Calu3 (cell line): ENCODE measurements at regions not wholly inside any gene's neighbourhood (a gene's known extent, or its start where the extent isn't known, plus 50 kb on each side); places are given as distances from the start of the nearest gene placed in this dataset.

Experiments used
- BruUV-seq: library from RNA; stranded (reverse); fragments of 400-500 nt; replicated peaks from 2 replicates; lab custom pipeline; 2021; lab: Mats Ljungman, UMichigan
- CTCF ChIA-PET: fragments of 300-600 bp; sonication (Branson Sonifier 250); formaldehyde crosslinking; loops from one replicate; lab custom pipeline; 2022; ENCODE audit warnings: antibody characterized with exemption; lab: Charles Lee
- DNase-seq: peaks from one replicate; pipeline ENCODE4 v3.0.0; 2022
- H3K27ac Mint-ChIP-seq: one replicate; pipeline ENCODE4 v1.8.0; 2022; ENCODE audit warnings: mixed read lengths; ENCODE audit not compliant: unreplicated experiment
- H3K27me3 Mint-ChIP-seq: one replicate; pipeline ENCODE4 v1.8.0; 2022; ENCODE audit warnings: mixed read lengths; ENCODE audit not compliant: unreplicated experiment
- H3K36me3 Mint-ChIP-seq: one replicate; pipeline ENCODE4 v1.8.0; 2022; ENCODE audit warnings: mild to moderate bottlenecking, moderate library complexity, mixed read lengths; ENCODE audit not compliant: insufficient read depth, unreplicated experiment
- H3K4me1 Mint-ChIP-seq: one replicate; pipeline ENCODE4 v1.8.0; 2022; ENCODE audit warnings: mild to moderate bottlenecking, low read depth, mixed read lengths; ENCODE audit not compliant: unreplicated experiment
- H3K4me3 Mint-ChIP-seq: one replicate; pipeline ENCODE4 v1.8.0; 2022; ENCODE audit warnings: mild to moderate bottlenecking, low read depth, moderate library complexity, mixed read lengths; ENCODE audit not compliant: unreplicated experiment
- H3K9me3 Mint-ChIP-seq: one replicate; pipeline ENCODE4 v1.8.0; 2022; ENCODE audit warnings: low read depth, mixed read lengths; ENCODE audit not compliant: unreplicated experiment
- intact Hi-C: fragments of 100-400 bp; cut with micrococcal nuclease; formaldehyde crosslinking; loops from one replicate; pipeline ENCODE4 v1.10.0; 2022; ENCODE audit not compliant: unreplicated experiment
- TF ChIP-seq, protein P1 (sequence below): fragments of 200-600 bp; IDR thresholded peaks from one replicate; pipeline ENCODE4 v1.8.0; 2022; ENCODE audit warnings: antibody characterized with exemption; ENCODE audit not compliant: unreplicated experiment

- Mint-ChIP-seq H3K36me3 (no peaks in the 10 kb centered on the region), H3K27me3 (peaks cover 54% of the 10 kb centered on the region), H3K4me1 (no peaks in the 10 kb centered on the region), H3K9me3 (no peaks in the 10 kb centered on the region), H3K27ac (no peak overlapping the region), H3K4me3 (no peak overlapping the region)
- intact Hi-C loops = no loop called here
- DNase-seq = no peak
- CTCF ChIA-PET = no interaction called here
- TF ChIP-seq, protein P1, sequence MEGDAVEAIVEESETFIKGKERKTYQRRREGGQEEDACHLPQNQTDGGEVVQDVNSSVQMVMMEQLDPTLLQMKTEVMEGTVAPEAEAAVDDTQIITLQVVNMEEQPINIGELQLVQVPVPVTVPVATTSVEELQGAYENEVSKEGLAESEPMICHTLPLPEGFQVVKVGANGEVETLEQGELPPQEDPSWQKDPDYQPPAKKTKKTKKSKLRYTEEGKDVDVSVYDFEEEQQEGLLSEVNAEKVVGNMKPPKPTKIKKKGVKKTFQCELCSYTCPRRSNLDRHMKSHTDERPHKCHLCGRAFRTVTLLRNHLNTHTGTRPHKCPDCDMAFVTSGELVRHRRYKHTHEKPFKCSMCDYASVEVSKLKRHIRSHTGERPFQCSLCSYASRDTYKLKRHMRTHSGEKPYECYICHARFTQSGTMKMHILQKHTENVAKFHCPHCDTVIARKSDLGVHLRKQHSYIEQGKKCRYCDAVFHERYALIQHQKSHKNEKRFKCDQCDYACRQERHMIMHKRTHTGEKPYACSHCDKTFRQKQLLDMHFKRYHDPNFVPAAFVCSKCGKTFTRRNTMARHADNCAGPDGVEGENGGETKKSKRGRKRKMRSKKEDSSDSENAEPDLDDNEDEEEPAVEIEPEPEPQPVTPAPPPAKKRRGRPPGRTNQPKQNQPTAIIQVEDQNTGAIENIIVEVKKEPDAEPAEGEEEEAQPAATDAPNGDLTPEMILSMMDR = no peak
- no TSS peak for BruUV-seq
These were observed 142.9 kb upstream of the DAP start for GRCh38 chr5:10903786-10904560.

GRCh38 chr5:10902145-10902544 lies 141.1 kb upstream of the DAP start:
- DNase-seq = no peak
- intact Hi-C loops = no loop called here
- Mint-ChIP-seq H3K27me3 (peaks cover 54% of the 10 kb centered on the region), H3K4me1 (no peaks in the 10 kb centered on the region), H3K4me3 (no peak overlapping the region), H3K27ac (no peak overlapping the region), H3K36me3 (no peaks in the 10 kb centered on the region), H3K9me3 (no peaks in the 10 kb centered on the region)
- CTCF ChIA-PET = no interaction called here
- BruUV-seq = no TSS peak
- TF ChIP-seq, protein P1 = no peak

DNA sequence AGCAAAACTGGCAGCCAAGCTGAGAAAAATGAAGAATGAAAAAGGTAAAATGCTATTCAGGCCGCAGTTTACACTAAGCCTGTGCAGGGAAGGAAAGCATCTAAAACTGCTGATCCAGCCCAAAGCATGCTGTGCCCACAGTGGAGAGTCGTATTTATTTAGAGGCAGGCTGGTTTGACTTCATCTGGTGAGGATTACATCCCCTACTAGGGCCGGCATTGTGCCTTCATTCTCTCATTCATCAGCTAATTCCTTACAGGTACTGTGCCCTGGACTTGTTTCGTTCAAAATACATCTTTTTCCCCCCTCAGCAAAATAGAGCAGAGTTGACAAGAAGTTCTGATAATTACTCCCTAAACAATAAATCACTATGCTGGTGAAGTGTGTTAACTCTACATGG lies 137.5 kb upstream of the DAP start:
- no peaks in the 10 kb centered on the region for H3K36me3 Mint-ChIP-seq
- CTCF ChIA-PET = no interaction called here

GRCh38 chr5:10896016-10896415 lies 135.0 kb upstream of the DAP start:
- no peaks in the 10 kb centered on the region for H3K36me3 Mint-ChIP-seq
- no TSS peak for BruUV-seq
- intact Hi-C loops = no loop called here
- TF ChIP-seq, protein P1 = no peak
- peaks cover 14% of the 10 kb centered on the region for H3K27me3 Mint-ChIP-seq
- H3K27ac Mint-ChIP-seq = no peak overlapping the region
- CTCF ChIA-PET = interaction anchor here (0.5 to 1.0 kb wide), 3 partner anchors 39 to 76 kb away, joined by 3 to 6 read pairs (median 3); no protein-coding TSS in a partner anchor
- DNase-seq = no peak
- no peaks in the 10 kb centered on the region for H3K9me3 Mint-ChIP-seq
- no peak overlapping the region for H3K4me3 Mint-ChIP-seq
- H3K4me1 Mint-ChIP-seq = no peaks in the 10 kb centered on the region

More for the DNA sequence above, 137.5 kb upstream of the DAP start:
- no peak for DNase-seq
- Mint-ChIP-seq H3K27me3 (peaks cover 33% of the 10 kb centered on the region), H3K27ac (no peak overlapping the region), H3K4me3 (no peak overlapping the region), H3K4me1 (no peaks in the 10 kb centered on the region), H3K9me3 (no peaks in the 10 kb centered on the region)
- TF ChIP-seq, protein P1 = no peak
- intact Hi-C loops = no loop called here
- BruUV-seq = no TSS peak
